ENCODE measurements at regions not wholly inside any gene's neighbourhood (a gene's known extent, or its start where the extent isn't known, plus 50 kb on each side); places are given as distances from the start of the nearest gene placed in this dataset.
"Not testable (repeated sequence)": the region's sequence is repeated elsewhere in the genome, so short reads cannot be mapped to it uniquely, and the experiment has no call there.

DNA sequence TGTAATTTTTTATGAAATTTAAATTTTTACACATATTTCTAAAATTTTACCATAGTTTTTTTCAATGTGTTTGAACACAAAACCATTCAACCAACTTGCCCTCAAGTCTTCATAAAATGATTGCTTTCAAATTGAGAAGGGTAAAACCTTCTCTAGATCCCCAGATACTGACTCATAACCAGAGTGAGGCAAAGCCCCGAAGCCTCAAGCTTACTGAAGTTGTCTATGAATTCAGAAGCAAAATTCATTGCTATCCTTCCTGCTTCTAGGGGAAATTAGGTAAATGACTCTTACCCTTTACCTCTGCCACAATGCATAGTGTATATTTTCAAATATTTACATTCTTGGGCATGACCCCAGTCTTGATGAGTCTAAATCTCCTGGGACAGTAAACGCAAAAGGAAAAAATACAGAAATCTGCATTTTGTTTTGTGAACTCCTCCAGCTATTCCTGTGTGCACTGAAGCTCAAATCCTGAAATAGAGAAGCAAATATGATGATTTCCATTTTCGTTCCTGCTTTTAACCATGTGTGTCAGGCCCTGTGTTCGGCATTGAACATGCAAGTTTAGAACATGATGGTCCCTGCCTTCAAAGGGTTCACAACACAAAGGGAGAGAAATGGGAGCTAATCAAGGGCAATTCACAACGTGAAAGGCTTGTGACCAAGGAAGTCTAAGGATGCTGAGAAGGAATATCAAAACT, 246.3 kb downstream of the SUCLG1 start:
- DNase-seq, result no peak

DNA sequence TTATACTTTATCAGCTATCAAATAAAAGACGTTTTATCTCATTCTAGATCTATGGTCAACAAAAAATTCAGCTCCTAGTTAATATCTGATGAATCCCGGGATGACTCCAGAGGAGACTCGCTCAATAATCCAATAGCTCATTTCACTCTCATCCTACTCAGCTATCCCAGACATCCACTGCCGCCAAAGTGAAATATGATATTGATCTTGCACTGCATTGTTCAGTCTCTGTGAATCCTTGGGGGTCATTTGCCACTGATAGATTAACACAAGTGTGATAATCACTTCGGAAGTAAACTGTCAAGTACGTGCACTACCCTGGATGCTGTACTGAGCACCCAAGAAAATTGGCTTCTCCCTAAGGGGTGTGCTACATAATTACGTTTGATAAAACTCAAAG, 249.1 kb downstream of the SUCLG1 start:
- no peak for DNase-seq

DNA sequence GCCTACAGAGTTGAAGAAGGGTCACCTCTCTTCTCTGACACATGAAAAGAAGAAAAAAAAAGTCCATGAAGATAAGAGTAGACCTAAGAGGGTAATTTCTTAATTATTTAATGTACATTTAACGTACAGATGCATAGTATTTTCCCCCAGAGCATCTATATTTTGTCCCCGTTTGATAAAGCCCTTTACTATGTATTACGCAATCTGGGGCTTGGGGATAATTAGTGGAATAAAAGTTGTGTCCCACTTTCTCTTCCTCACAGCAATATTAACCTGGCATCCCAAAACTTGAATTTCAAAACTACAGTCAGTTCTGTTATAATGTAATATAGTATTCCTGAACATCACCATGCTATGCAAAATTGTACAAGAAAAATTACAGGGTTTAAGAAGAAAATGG, 254.1 kb downstream of the SUCLG1 start:
- DNase-seq, result no peak

DNA sequence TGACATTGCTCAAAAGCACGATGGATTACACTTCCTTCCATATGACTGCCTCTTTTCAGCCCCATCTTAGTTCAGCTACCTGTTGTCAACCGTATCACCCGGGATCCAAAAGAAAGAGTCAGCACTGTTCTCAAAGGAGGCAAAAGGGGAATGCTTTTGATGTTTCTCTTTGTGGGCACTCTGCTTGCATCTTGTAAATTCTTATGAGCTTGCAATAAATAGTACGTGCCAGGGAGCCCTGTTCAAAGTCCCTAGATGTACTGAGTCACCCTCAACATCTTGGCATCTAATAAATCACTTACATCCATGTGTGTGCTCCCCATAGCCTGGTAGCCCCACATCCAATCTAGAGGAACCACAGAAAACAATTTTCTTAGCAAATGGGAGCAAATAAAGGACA, 256.9 kb downstream of the SUCLG1 start:
- peak; percentile 3 for DNase-seq

DNA sequence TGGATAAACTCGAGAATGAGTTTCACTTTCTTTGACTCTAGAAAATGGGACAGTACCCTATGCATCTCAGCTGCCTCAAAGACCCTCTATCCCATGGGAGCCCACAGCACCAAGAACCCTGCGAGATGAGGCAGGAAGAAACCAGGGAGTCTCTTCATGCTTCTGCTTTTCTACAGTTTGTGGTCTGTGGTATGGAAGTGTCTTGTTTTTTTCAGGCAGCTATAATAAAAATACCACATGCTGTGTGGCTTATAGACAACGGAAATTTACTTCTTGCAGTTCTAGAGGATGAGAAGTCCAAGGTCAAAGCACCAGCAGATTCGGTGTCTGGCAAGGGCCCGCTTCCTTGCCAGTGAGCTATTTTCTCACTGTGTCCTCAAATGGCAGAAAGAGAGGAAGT, 257.9 kb downstream of the SUCLG1 start:
- DNase-seq, result no peak

- no peak for DNase-seq
Measured at GRCh38 chr2:84197901-84198300, 261.2 kb downstream of the SUCLG1 start.

DNA sequence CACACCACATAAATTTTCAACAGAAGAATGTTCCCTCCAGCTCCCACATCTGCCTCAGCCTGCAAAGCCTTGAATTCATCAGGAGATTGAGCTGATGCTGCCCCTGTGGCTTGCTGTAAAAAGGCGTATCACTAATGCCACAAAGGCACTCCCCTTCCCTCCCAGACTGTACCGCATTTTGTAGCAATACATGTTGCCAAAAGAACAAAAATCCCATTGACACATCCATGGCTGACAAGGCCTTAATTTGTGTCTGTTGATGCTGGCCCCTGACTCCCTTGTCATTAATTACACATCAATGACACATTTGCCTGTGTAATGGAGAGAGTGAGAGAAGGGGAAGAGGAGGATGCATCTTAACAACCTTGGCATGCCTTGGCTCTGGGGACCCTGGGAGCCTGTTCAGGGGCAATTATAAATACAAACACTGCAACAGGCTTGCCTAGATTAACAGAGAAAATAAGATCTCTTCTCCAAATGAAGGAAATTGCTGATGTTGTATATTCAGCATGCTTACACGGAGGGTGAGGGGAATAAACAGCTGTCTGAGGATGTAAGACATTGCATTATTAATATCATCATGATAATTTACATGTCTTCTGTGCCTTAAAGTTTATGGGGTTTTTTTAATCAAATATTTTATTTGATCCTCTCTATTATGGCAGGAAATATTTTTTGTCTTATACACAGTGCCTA, 264.0 kb downstream of the SUCLG1 start:
- DNase-seq, result no peak

- no peak for DNase-seq
Measured at GRCh38 chr2:84194181-84194580, 264.9 kb downstream of the SUCLG1 start.

DNA sequence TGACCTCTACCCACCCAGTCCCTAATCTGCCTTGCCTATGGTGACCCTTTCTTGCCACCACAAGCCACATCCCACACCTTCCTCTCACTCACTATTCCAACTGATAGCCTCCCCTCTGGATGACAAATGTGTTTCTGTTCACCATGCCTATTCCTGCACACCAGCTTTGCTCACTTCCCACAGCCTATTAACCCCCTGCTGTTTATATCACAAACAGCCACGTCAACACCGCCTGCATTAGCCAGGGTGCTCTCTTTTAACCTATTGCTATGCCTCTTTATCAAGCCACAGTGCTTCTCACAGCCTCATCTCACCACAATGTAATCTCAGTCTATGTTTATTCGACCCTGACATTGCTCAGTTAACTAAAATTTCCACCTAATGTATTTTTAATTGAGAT, 271.8 kb downstream of the SUCLG1 start:
- no peak for DNase-seq

GRCh38 chr2:84181927-84182326, 277.2 kb downstream of the SUCLG1 start:
- DNase-seq, result no peak

- no peak for DNase-seq
Measured at GRCh38 chr2:84177733-84178132, 281.3 kb downstream of the SUCLG1 start.

DNA sequence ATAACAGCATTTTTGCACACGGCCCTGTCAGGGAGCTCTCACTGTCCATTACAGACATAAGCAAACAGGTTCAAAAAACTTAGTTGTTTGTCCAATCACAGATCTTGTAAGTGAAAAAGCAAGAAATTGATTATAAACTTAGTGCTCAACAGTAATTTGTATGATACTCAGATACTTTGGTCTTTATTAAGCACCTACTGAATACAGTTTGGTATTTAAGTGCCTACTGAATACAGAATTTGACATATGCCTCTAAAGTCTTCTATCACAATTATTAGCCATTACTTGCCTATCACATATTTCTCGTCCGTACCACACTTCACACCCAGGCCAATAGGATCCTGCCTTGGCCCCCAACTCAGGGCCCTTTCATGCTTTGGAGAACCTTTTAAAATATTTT, 283.1 kb downstream of the SUCLG1 start:
- DNase-seq, result no peak

GRCh38 chr2:84175340-84175739, 283.7 kb downstream of the SUCLG1 start:
- no peak for DNase-seq

DNA sequence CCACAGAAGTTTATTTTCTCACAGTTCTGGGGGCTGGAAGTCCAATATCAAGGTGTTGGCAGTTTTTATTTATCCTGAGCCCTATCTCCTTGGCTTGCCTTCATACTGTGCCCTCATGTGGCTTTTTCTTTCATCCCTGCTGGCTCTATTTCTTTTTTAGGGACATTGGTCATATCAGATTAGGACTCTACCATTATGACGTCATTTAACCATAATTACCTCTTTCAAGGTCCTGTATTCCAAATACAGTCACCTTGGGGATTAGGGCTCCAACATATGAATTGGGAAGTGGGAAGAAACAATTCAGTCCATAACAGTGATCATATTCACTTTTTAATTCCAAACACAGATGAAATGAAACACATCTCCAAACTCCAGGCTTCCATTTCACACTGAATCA, 286.0 kb downstream of the SUCLG1 start:
- no peak for DNase-seq

DNA sequence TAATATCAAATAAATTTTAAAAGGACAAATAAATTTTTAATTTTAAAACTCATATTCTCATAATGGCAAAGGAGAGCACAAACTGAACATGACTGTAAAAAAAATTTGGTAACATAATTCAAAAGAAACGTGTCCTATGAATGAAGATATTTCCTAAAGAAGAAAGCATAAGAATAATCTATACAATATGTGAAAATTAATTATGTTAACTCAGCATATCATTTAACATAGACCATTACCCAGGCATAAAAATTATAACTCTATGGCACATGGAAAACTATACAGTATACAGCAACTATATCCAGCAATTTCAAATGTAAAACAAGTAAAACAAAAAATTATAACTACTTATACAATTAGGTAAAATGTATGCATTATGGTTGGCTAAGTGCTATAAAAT, 288.1 kb downstream of the SUCLG1 start:
- DNase-seq, result no peak

GRCh38 chr2:84169871-84170270, 289.2 kb downstream of the SUCLG1 start:
- DNase-seq, result no peak

DNA sequence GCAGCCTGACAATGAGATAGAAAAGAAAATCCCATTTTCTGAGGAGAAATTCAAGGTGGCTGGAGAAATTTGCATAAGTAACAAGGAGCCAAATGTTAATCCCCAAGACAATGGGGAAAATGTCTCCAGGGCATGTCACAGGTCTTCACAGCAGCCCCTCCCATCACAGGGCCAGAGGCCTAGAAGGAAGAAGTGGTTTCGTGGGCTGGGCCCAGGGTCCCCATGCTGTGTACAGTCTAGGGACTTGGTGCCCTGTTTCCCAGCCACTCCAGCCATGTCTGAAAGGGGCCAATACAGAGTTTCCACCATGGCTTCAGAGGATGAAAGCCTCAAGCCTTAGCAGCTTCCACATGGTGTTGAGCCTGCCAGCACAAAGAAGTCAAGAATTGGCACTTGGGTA, 290.5 kb downstream of the SUCLG1 start:
- not testable (repeated sequence) for DNase-seq

- no peak for DNase-seq
Measured at GRCh38 chr2:84165256-84165655, 293.8 kb downstream of the SUCLG1 start.

DNA sequence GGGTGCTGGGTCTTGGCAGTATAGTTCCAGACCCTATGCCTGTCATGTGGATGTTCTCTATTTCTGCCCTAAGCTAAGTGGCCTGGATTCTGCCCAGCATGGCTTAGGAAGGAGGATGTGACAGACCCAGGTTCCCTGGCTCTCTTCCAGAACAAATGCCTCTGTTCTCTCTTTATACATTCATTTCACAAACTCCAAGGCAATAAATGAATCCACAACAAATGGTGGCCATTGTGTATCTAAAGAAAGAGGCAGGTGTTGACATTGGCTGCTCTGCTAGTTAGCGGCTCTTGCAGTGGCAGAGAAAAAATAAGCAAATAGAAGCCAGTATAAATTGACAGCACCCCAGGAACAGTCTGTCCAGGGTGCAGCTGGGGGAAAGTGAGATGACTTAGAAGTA, 298.6 kb downstream of the SUCLG1 start:
- DNase-seq, result no peak

DNA sequence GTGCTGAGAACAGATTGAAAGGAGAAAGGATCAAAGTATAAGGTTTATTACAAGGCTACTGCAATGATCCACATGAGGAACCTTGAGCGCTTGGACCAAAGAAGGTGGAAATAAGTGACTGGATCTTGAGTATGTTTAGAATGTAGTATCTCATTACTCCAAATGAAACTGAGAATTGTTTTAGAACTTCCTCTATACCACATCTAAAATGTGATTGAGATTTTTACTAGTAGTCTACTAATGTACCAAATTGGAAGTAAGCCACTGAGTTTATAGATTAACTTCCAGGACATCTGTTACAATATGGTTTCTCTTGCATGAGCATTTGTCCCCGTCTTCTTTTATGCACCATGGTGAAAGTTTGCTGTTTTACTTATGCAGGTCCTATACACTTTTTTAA, 300.5 kb downstream of the SUCLG1 start:
- DNase-seq, result no peak

- no peak for DNase-seq
Measured at GRCh38 chr2:84152462-84152861, 306.6 kb downstream of the SUCLG1 start.

GRCh38 chr2:84144345-84144744, 314.7 kb downstream of the SUCLG1 start:
- no peak for DNase-seq

GRCh38 chr2:84137034-84137433, 322.0 kb downstream of the SUCLG1 start:
- DNase-seq, result no peak

- no peak for DNase-seq
Measured at GRCh38 chr2:84132370-84132769, 326.7 kb downstream of the SUCLG1 start.

GRCh38 chr2:84131278-84131830, 327.7 kb downstream of the SUCLG1 start:
- no peak for DNase-seq
